HUES6 (cell line): ENCODE measurements at regions not wholly inside any gene's neighbourhood (a gene's known extent, or its start where the extent isn't known, plus 50 kb on each side); places are given as distances from the start of the nearest gene placed in this dataset.

Experiments used
- H3K27ac ChIP-seq: 2 replicates; pipeline ENCODE4 v1.7.0; 2013; ENCODE audit warnings: low read depth, mild to moderate bottlenecking, low read length, inconsistent platforms
- H3K27me3 ChIP-seq: 2 replicates; pipeline ENCODE4 v1.6.1; 2013; ENCODE audit warnings: low read length; ENCODE audit not compliant: control insufficient read depth, insufficient read depth
- H3K36me3 ChIP-seq: 2 replicates; pipeline ENCODE4 v1.6.1; 2013; ENCODE audit warnings: low read length; ENCODE audit not compliant: control insufficient read depth, insufficient read depth
- H3K4me1 ChIP-seq: 2 replicates; pipeline ENCODE4 v1.6.1; 2013; ENCODE audit warnings: low read length; ENCODE audit not compliant: control insufficient read depth, insufficient read depth
- H3K4me3 ChIP-seq: 2 replicates; pipeline ENCODE4 v1.5.1; 2013; ENCODE audit warnings: low read depth, low read length
- H3K9ac ChIP-seq: one replicate; pipeline ENCODE4 v1.6.1; 2013; ENCODE audit warnings: mild to moderate bottlenecking, low read length
- H3K9me3 ChIP-seq: 2 replicates; pipeline ENCODE4 v1.6.1; 2013; ENCODE audit warnings: low read depth, low read length; ENCODE audit not compliant: control insufficient read depth, insufficient read depth

DNA sequence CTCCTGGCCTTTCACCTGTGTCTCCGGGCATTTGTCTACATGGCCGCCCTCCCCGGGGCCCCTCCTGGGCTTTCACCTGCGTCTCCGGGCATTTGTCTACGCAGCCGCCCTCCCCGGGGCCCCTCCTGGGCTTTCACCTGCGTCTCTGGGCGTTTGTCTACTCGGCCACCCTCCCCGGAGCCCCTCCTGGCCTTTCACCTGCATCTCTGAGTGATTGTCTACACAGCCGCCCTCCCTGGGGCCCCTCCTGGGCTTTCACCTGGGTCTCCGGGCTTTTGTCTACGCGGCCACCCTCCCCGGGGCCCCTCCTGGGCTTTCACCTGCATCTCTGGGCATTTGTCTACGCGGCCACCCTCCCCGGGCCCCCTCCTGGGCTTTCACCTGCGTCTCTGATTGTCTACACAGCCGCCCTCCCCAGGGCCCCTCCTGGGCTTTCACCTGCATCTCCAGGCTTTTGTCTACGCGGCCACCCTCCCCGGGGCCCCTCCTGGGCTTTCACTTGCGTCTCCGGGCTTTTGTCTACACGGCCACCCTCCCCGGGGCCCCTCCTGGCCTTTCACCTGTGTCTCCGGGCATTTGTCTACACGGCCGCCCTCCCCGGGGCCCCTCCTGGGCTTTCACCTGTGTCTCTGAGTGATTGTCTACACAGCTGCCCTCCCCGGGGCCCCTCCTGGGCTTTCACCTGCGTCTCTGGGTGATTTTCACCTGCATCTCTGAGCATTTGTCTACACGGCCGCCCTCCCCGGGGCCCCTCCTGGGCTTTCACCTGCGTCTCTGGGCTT lies 68.0 kb upstream of the GALNT9 start:
- H3K4me3 ChIP-seq, result no peak overlapping the region
- H3K9me3 ChIP-seq, result no peaks in the 10 kb centered on the region
- no peaks in the 10 kb centered on the region for H3K36me3 ChIP-seq
- H3K9ac ChIP-seq, result no peak overlapping the region
- peaks cover 91% of the 10 kb centered on the region for H3K27me3 ChIP-seq
- H3K27ac ChIP-seq, result no peak overlapping the region
- H3K4me1 ChIP-seq, result peaks cover 7% of the 10 kb centered on the region; the same call in 1 of the 2 replicates

- Histone ChIP-seq H3K27ac (no peak overlapping the region), H3K4me1 (peaks cover 7% of the 10 kb centered on the region; the same call in 1 of the 2 replicates), H3K9me3 (no peaks in the 10 kb centered on the region), H3K27me3 (peaks cover 90% of the 10 kb centered on the region), H3K4me3 (no peak overlapping the region), H3K9ac (no peak overlapping the region), H3K36me3 (no peaks in the 10 kb centered on the region)
Measured at GRCh38 chr12:132396657-132397056, 67.3 kb upstream of the GALNT9 start.

DNA sequence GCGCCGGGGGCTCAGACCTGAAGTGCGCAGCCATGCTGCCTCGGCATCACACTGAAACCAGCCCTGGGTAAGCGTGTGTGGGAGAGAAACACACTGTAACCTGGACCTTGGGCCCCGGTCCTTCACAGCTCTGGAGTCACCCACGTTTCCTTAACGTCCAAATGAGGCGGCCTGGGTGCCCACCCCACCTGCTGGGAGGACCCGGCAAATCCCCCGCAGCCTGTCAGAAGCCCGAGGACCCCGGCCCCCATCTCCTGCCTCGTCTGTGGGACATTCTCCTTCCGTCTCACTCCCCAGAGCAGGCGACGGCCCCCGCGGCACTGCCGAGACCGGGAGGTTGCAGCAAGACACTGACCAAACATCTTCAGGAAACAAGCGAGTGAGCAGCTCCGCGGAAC lies 66.5 kb upstream of the GALNT9 start:
- Histone ChIP-seq H3K9ac (no peak overlapping the region), H3K36me3 (no peaks in the 10 kb centered on the region), H3K27me3 (peaks cover 93% of the 10 kb centered on the region), H3K9me3 (no peaks in the 10 kb centered on the region), H3K4me1 (peaks cover 7% of the 10 kb centered on the region; the same call in 1 of the 2 replicates), H3K27ac (no peak overlapping the region), H3K4me3 (no peak overlapping the region)

DNA sequence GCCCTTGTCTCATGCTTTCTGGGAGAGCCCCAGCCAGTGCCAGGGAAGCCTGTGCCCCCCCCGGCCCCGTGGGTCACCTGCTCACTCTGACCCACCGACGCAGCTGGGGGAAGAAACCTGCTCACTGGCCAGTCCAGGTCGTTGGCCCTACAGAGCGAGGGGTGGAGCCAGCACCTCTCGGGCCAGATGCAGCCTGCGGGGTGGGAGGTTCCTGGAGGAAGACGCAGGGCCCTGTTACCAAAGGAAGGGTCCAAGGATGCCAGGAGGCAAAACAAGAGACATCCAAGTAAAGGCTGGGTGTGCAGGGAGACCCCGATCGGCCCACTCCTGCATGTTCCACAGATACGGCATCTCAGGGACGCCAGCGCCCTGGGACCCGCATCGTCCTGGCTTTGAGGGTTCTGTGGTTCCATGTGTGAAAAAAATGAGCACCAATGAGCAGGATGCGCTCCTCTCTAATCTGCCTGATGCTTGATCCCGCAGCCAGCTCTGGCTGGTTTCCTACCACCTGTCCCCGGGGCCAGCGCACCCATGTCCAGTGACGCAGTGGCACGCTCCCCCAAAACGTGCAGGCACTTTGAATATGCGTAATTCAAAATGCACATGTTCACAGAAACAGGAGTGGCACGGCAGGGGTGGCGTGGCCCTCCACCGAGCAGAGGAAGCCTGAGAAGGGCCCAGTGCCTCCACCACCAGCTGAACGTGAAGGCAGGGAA lies 66.0 kb upstream of the GALNT9 start:
- no peak overlapping the region for H3K27ac ChIP-seq
- peaks cover 94% of the 10 kb centered on the region for H3K27me3 ChIP-seq
- H3K4me3 ChIP-seq, result no peak overlapping the region
- peaks cover 7% of the 10 kb centered on the region; the same call in 1 of the 2 replicates for H3K4me1 ChIP-seq
- no peak overlapping the region for H3K9ac ChIP-seq
- no peaks in the 10 kb centered on the region for H3K9me3 ChIP-seq
- H3K36me3 ChIP-seq, result no peaks in the 10 kb centered on the region

GRCh38 chr12:132393991-132394949 lies 64.9 kb upstream of the GALNT9 start:
- Histone ChIP-seq H3K27ac (no peak overlapping the region), H3K4me1 (no peaks in the 10 kb centered on the region), H3K36me3 (no peaks in the 10 kb centered on the region), H3K4me3 (no peak overlapping the region), H3K9me3 (no peaks in the 10 kb centered on the region), H3K9ac (no peak overlapping the region), H3K27me3 (peaks cover 93% of the 10 kb centered on the region)

DNA sequence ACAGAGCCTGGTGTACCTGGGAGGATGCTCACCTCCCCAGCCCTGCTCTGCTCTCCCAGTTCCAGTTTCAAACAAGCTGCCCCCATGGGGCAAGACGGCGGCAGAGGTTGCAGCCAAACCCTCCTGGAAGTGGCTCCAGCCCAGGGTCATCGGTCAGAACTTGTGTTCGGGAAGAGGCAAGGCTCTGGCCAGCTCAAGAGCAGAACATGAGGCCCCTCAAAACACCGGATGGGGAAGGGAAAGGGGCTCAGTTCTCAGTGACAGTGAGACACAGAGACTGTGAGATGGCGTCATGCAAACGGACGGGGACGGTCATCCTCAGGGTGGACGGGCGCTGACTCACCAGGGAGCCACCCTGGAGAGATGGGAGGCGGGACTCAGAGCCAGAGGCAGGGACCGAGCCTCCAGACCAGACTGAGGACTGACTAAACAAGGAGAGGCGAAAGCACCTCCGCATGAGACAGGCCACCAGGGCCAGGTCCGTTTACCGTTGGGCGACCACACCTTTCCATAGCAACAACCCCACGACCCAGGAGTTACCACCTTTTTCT lies 63.9 kb upstream of the GALNT9 start:
- Histone ChIP-seq H3K9ac (no peak overlapping the region), H3K27me3 (peaks cover 93% of the 10 kb centered on the region), H3K27ac (no peak overlapping the region), H3K4me1 (no peaks in the 10 kb centered on the region), H3K9me3 (no peaks in the 10 kb centered on the region), H3K4me3 (no peak overlapping the region), H3K36me3 (no peaks in the 10 kb centered on the region)

DNA sequence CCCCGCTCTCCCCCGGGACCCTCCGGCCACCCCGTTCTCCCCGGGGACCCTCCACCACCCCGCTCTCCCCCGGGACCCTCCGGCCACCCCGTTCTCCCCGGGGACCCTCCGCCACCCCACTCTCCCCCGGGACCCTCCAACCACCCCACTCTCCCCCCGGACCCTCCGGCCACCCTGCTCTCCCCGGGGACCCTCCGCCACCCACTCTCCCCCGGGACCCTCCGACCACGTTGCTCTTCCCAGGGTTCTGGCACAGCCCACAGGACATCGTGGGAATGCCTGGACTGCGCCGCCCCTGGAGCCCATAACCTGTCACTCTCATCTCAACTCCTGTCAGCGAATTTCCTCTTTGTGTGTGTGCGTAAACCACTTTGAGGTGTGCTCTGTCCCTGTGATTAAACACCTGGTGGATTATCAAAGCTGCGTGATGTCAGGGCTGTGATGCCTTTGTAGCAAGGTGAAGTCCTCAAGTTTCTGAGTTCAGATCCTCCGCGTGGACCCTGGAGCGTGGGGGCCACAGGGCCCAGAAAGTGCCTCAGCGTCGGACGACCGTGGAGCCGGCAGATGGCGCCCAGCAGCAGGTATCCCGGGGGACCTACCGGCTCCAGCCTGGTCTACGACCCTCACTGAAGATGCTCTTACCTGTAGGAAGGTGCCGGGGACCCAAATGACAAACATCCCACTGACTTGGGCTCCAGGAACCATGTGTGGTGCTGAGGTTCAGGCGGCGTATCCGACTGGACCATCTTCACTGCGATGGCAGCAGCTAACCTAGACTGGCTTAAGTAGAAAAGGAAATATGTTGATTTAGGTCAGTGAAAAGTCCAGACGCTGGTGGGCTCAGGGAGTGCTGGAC lies 63.2 kb upstream of the GALNT9 start:
- H3K27ac ChIP-seq, result no peak overlapping the region
- no peaks in the 10 kb centered on the region for H3K36me3 ChIP-seq
- H3K4me3 ChIP-seq, result no peak overlapping the region
- H3K27me3 ChIP-seq, result peaks cover 93% of the 10 kb centered on the region
- no peaks in the 10 kb centered on the region for H3K4me1 ChIP-seq
- no peaks in the 10 kb centered on the region for H3K9me3 ChIP-seq
- no peak overlapping the region for H3K9ac ChIP-seq

DNA sequence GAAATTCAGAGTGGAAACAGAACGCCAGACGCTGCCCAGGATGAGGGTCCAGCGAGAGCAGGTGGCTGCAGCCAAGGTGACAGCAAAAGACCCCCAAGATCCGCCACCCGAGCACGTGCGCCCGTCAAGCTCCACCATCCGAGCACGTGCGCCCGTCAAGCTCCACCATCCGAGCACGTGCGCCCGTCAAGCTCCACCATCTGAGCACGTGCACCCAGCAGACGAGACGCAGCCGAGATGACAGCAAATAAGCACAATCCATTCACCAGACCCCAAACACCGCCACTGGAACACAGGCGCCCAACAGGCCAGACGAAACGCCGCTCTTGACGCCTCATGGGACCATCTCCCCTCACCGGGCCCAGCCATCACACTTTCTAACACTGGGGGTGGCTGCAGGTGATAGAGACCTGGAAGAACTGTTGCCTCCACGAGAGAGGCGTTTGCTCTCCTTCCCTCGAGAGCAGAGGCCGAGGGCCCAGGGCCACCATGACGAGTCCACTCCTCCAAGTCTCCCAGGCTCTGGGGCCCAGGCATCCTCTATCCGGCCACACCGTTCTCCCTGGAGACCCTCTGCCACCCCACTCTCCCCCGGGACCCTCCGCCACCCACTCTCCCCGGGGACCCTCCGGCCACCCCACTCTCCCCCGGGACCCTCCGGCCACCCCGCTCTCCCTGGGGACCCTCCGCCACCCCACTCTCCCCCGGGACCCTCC lies 62.1 kb upstream of the GALNT9 start:
- Histone ChIP-seq H3K36me3 (no peaks in the 10 kb centered on the region), H3K9me3 (no peaks in the 10 kb centered on the region), H3K4me1 (no peaks in the 10 kb centered on the region), H3K9ac (no peak overlapping the region), H3K4me3 (no peak overlapping the region), H3K27ac (no peak overlapping the region), H3K27me3 (peaks cover 93% of the 10 kb centered on the region)

- H3K4me3 ChIP-seq, result no peak overlapping the region
- no peaks in the 10 kb centered on the region for H3K4me1 ChIP-seq
- no peaks in the 10 kb centered on the region for H3K9me3 ChIP-seq
- no peak overlapping the region for H3K9ac ChIP-seq
- H3K27ac ChIP-seq, result no peak overlapping the region
- peaks cover 93% of the 10 kb centered on the region for H3K27me3 ChIP-seq
- H3K36me3 ChIP-seq, result no peaks in the 10 kb centered on the region
Measured at GRCh38 chr12:132390287-132391076, 61.1 kb upstream of the GALNT9 start.
